Activated CD8-positive, alpha-beta memory T cell treated with anti-CD3 and anti-CD28 coated beads for 36 hours (primary cell): ENCODE measurements at regions not wholly inside any gene's neighbourhood (a gene's known extent, or its start where the extent isn't known, plus 50 kb on each side); places are given as distances from the start of the nearest gene placed in this dataset.
"Not testable (repeated sequence)": the region's sequence is repeated elsewhere in the genome, so short reads cannot be mapped to it uniquely, and the experiment has no call there.

Experiments
- CTCF ChIA-PET: fragments of 350-600 bp; sonication (Branson Sonifier 250); formaldehyde crosslinking; loops from one replicate; lab custom pipeline; 2021; ENCODE audit warnings: antibody characterized with exemption; lab: Charles Lee
- POLR2A ChIA-PET: fragments of 350-600 bp; sonication (Branson Sonifier 250); formaldehyde crosslinking; loops from one replicate; lab custom pipeline; 2021; ENCODE audit warnings: antibody characterized with exemption; lab: Charles Lee

DNA sequence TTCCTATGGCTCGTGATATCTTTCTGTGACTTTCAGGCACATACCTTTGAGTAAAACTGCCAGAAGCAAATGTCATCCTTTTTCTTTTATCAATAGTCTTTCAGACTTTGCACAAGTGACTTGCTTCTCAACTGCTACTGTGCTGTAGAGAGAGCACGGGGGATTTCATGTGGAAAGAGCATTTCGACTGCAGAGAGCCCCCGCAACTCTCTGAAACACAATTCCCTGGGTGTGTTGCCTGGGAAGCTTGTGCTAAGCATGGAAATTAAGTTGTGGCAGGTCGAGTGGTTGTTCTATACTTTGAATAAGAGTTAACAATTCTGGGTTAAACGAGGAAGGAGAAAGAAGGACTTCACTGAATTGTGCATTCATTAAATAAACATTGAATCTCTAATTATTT lies 659.1 kb downstream of the TDRD15 start:
- ChIA-PET CTCF (no interaction called here), POLR2A (no interaction called here)

DNA sequence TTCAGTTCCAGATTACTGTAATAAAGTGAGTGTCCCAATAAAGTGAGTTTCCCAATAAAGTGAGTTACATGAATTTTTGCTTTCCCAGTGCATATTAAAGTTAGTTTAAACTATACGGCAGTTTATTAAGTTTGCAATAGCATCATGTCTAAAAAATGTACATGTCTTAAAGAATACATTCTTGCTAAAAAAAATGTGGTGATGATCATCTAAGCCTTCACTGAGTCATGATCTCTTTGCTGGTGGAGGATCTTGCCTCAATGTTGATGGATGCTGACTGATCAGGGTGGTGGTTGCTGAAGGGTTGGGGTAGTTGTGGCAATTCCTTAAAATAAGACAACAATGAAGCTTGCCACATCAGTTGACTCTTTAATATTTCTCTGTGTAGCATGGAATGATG lies 664.2 kb downstream of the TDRD15 start:
- ChIA-PET POLR2A (no interaction called here), CTCF (no interaction called here)

DNA sequence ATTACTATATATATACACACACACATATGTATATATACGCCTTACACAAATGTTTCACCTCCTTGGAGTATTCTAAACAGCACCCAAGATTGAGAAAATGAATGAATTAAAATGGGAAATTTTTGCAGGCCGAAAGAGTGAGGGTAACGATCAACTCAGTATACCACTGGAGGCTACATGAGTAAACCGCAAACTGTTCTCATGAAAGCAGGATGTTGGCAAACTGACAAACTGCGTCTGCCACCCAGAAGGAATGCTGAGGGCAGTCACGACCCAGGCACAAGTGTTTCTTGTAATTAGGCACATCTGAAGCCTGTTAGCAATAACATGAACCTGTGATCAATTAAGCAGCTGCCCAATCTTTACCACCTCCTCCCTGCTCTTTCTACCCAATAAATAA lies 666.5 kb downstream of the TDRD15 start:
- CTCF ChIA-PET, POLR2A ChIA-PET: not testable (repeated sequence)

DNA sequence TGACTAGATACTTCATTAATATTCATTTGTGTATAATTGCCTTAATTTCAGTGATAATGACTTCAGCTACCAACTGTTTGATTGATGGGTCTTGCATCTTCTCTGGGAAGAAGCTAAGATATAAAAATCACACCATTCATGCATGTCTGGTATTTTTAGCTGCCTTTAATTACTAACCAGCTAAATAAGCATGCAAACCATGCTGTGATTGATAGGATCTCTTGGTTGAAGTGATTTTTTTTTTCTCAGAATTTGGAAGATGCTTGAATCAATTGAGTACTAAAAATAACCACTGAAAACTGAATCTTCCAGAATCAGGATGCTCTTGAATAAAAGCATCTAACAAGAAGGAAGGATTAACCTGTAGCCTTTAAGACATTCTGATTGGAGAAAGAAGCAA lies 668.8 kb downstream of the TDRD15 start:
- CTCF ChIA-PET, result no interaction called here
- POLR2A ChIA-PET, result no interaction called here

DNA sequence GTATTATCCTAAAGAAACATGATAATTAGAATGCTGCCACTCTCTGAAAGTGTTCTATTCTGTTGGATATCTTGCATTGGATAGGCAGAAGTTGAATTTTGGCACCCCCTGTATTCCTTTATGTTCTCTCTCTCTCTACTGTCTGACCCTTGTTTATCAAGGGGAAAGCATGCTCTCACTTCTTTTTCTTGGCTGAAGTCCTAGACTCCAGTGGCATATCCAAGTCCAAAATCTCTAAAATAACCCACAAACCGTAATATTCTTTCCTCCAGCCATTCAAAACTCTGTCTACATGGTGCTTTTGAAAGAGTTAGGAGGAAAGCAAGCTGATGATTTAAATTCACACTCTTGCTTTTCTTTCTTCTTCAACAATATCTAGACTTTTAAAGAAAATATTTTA lies 669.7 kb downstream of the TDRD15 start:
- ChIA-PET CTCF (no interaction called here), POLR2A (no interaction called here)

DNA sequence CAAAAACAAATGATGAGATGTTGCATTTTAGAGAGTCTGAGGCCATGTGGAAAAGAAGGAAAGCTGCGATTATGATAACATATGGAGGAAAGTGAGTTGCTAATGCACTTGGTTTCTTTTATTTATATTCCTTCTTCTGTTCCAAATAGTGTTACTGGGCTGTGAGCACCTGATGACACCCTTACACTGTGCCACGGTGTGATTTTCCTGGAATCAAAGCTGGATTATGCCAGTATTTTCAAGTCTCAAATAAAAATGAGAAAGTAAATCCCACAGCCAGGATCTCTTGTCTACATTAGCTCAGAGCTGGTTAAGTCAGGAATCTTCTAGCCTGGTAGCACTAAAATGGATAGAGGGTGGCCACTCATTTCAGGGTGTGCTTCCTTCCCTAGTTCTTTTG lies 670.8 kb downstream of the TDRD15 start:
- ChIA-PET CTCF (no interaction called here), POLR2A (no interaction called here)

DNA sequence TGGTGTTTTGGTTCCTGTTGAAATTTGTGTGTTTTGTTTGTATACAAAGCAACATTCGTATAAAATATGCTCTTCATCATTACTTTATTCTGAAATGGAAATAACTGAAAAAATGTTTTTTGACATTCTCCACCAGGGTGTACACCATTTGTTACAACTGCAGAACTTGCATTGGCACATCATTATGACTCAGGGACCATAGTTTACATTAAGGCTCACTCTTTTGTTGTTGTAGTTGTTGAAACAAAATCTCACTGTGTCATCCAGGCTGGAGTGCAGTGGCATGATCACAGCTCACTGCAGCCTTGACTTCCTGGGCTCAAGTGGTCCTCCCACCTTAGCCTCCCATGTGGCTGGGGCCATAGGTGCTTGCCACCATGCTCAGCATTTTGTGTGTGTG lies 676.6 kb downstream of the TDRD15 start:
- ChIA-PET POLR2A (no interaction called here), CTCF (no interaction called here)

DNA sequence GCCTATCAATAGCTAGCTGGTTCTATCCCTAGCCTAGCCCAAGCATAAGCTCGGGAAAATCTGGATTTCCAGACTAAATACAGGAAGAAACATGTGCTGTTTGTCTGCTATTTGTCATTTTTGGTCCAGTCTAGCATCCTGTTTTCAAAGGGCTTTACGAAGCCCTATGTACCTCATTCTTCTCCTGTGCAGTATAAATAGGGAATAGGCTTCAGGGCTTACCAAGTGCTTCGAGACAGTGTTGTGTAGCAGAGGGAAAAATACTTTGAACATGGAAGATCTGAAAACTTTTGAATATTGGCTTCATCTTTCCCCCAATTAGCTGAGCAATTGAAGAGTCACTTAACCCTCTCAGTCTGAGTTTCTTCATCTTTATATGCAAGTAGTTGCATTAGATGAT lies 679.8 kb downstream of the TDRD15 start:
- ChIA-PET POLR2A (no interaction called here), CTCF (no interaction called here)

DNA sequence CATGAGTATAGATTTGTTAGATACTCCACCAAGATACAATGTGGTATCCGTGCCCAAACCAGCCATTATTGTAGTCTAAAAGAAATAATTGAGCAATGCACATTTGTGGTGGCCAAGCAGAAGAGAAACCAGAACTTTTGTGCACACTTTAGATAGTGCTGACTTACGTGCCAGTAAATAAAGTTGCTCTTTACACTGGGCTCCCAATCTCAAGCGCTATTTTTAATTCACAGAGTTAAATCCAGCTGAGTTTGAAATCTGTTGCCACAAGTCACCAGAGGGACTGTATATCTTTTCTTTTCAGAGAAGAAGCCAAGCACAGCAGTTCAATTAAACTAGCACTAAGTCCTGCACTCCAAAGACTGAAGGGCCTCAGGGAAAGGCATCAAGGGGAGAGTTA lies 680.4 kb downstream of the TDRD15 start:
- ChIA-PET POLR2A (no interaction called here), CTCF (interaction anchor here (0.6 kb wide), 1 partner anchor 211 kb away, joined by 3 read pairs; no protein-coding TSS in a partner anchor)

DNA sequence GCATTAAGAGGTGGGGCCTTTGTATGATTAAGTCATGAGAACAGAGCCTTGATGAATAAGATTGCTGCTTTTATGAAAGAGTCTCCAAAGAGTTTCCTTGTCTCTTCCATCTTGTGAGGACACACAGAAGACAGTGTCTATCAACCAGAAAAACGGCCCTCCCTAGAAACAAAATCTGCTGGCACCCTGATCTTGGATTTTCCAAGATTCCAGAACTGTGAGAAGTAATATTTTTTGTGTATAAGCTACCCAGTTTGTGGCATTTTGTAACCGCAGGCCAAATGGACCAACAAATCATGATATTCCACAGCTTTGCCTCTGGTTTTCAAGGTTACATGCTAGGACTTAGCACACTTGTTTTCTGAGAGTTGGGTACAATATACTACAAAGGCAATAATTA lies 687.8 kb downstream of the TDRD15 start:
- CTCF ChIA-PET, result no interaction called here
- POLR2A ChIA-PET, result no interaction called here

DNA sequence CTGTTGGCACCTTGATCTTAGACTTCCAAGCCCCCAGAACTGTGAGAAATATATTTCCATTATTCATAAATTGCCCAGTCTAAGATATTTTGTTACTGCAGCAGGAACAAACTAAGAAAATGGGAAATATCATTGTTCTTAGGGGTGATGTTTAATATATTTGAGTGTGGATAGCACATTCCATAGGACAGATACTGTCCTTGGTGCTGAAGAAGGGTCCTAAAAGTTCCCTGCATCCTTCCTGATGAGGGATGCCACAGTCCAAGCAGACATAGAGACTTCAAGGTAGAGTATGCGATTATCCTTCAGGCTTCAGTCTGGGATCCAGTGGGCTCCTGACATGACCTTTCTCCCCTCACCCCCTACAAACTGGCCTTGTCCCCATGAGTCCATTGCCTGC lies 689.0 kb downstream of the TDRD15 start:
- CTCF ChIA-PET, result no interaction called here
- POLR2A ChIA-PET, result no interaction called here

DNA sequence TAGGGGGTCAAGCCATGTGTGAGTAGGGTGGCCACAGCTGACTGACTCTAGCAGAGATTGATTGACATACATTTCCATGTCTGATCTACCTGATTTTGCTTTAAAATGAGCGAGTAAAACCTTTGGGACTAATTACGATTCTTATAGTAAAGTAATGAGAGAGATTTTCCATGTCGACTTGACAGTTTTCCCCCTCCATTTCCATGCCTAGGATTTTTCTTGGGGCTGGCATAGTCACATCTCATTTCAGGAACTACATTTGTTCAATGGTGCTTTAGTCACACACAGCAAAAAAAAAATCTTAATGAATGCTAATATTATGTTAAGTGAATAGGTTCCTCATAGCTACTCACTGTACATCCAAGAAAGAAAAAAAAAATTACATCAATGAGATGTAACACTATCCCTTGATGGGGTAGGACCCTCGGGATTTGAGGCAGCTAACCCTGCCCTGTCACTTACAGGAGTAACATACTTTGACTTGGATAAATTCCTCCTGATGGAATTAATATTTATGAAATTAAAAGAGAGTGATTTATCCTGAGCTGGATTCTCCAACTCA lies 690.9 kb downstream of the TDRD15 start:
- ChIA-PET CTCF (no interaction called here), POLR2A (no interaction called here)

DNA sequence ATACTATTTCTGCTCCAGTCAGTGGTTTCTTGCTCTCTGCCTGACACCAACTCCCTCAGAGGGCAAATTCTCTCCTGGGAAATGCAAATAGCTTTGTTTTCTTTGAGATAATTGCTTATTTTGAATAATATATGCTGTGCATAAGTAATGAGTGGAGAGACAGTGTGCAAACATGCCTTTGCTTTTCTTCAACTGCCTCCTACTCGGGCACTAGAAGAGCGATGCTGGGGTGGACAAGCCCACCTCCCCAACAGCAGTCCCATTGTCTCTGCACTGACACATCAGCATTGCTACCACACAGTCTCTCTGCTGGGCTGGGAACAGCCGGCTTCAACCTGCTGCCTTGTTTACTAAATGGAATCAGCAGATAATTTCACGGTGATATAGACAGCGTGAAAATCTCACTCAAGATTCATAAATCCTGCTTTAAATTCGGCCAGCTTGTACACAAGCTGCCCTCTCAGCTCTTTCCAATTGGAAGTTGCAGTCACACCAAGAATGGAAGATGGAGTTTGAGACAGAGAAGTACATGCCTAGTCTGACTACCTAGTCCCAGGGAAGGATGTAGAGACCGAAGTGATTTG lies 694.5 kb downstream of the TDRD15 start:
- ChIA-PET POLR2A (no interaction called here), CTCF (no interaction called here)

DNA sequence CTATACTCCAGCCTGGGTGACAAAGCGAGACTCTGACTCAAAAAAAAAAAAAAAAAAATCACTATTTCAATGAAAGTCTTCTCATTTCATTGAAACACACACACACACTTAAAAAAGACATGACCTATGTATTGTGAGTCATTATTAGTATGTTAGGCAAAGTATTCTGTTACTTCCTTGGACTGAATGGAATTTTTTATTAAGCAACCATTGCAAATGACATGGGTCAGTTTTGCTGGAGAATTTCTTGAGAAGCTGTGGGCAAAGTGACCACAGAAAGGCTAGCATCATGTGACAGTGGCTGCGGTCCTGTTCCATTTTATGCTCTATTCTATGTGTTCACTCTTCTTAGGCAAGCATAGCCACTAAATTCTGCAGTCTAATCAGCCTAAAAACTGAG lies 695.7 kb downstream of the TDRD15 start:
- ChIA-PET CTCF (no interaction called here), POLR2A (no interaction called here)

DNA sequence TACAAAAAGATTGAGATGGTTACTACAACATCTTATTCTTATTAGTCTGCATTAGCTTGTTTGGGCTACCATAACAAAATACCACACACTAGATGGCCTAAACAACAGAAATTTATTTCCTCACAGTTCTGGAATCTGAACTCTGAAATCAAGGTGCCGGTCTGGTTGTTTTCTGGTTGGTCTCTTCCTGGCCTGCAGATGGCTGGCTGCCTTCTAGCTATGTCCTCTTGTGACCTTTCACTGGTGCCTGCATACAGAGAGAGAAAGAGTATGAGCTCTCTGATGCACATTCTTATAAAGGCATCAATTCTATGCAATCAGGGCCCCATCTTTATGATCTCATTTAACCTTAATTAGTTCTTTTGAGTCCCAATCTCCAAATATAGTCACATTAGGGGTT lies 696.5 kb downstream of the TDRD15 start:
- ChIA-PET POLR2A (no interaction called here), CTCF (no interaction called here)

DNA sequence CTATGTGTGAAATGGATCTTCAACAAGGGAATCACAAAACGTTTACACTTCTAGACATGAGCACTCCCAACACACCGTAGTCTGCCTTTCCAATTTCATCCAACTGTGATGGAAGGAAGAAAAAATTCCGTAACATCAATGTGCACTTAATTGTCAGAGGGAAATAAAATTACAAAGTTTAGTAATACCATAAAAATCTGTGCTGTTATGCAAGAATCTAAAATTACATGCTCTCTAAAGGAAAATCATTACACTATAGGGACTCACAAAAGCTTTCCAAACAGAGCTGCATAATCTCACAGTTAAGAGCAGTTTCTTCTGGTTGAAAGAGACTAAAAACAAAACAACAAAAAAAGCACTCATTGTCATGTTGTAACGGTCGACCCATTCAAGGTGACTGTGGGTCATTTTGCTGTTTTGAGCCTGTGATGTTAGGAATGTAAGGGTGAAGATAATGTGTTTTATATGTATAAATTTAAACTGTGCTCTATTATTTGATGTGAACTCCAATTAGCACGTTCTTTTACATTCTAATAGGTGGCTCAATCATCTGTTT lies 698.0 kb downstream of the TDRD15 start:
- CTCF ChIA-PET, result no interaction called here
- POLR2A ChIA-PET, result no interaction called here

DNA sequence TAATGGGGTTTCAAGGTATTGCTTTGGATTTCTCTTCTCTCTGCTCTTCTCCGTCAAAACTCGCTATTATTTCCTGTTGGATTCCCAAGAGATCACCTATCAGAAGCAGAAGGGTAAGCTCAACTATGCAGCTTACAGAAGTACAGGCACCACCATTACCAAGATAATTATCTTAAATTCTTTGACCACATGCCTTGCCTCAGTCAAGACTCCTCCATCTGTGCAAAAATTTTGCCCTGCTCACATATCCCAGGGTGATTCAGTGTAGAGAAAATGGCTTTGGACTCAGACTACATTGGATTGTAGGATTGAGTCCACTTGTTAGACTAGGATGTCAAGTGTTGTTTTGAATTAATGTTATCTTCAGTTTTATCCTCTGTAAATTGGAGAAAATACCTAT lies 698.7 kb downstream of the TDRD15 start:
- CTCF ChIA-PET, result no interaction called here
- POLR2A ChIA-PET, result no interaction called here

DNA sequence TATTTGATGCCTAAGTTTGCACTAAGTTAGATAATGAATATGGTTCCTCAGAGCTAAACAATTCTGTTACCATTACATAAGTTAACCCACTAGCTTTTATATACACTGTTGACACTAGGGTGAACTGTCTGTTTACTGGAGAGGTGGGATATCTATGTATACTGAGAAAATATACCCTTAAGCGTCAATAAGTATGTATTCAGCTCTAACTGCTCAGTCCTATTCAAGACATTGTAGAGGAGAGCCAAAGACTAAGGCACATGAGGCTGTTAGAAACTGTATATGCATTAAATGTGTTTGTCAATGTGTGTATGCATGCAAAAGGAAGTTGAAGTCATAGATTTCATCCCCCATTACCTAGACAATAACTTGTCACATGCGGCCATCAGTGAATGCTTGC lies 710.0 kb downstream of the TDRD15 start:
- ChIA-PET POLR2A (no interaction called here), CTCF (no interaction called here)

DNA sequence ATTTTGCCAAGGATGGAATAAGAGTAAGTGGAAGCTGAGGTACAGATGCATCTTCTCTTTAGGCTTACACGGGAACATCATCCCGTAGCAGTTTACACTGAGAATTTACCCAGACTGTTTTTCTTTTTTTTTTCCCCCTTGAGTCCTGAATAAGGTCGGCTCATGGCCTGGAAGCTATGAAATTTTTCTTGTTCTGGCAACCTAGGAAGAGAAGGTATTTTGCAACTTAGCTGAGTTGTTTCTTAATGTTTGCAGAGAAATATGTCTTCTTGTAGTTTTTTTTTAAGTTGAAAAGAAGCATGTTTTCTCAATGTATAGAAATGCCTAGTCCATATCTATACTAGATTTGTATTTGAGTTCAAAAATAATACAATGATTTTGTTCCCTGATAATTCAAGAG lies 712.5 kb downstream of the TDRD15 start:
- ChIA-PET CTCF (no interaction called here), POLR2A (no interaction called here)

DNA sequence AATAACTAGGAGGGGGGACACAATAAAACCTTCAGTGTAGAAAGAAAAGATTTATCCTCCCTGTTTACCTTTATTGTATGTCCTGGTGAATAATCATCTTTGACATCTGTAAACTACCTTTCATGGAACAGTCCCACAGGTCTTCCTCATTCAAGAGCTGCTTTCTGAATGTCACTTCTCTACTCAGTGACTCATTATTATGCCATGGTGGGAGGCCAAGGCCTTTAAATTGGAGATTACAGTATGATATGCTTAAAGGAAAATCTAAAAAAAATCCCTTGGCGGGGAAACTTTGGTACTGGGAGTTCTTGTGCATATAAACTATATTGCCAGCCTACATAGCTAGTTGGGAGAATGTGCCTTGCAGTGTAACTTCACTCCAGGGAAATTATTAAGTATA lies 713.0 kb downstream of the TDRD15 start:
- CTCF ChIA-PET, result no interaction called here

DNA sequence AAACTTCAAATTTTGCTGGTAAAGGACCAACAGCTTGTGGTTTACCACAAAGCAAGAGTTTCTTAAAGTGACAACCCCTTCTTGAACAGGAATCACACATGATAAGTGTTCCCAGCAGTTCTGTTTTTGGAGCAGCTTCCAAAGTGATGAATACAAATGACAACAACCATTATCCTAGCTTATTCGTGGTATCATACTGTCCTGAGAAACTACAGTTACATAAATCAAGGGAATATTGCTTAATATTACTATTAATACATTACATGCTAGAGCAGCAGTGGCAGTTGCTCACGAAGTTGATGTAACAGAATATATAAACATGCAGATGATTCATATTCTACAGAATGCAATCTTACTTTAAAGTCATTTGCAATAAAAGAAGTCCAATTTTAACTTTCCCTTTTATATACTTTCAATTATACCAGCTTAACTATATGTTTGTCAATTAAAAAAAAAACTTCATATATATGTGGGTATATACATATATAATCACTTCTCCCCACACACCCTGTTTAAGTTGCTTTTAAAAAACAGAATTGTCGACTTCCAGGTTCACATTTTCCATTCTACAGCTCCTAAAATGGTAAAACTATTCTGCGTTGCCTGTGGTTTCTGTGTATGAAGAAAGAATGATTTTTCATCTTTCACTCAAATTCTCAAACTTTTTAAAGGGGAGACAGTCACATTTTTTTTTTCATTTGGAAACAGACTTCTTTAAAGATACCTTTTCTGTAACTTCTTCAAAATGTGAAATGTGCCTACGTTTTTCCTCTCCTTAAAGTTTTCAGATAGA lies 713.6 kb downstream of the TDRD15 start:
- ChIA-PET CTCF (no interaction called here), POLR2A (no interaction called here)

More for the DNA sequence above, 713.0 kb downstream of the TDRD15 start:
- POLR2A ChIA-PET, result no interaction called here
